ENCODE measurements at regions not wholly inside any gene's neighbourhood (a gene's known extent, or its start where the extent isn't known, plus 50 kb on each side); places are given as distances from the start of the nearest gene placed in this dataset.
A peak's percentile ranks its signal among the peaks of the same experiment; 100 is the strongest.

- no peak overlapping the region for H3K27ac ChIP-seq
- DNase-seq (ENCODE audit: low spot score), result no peak
- ChIA-PET CTCF (no interaction called here), POLR2A (ENCODE audit: low non-redundant PET) (no interaction called here)
- TF ChIP-seq, protein P1, sequence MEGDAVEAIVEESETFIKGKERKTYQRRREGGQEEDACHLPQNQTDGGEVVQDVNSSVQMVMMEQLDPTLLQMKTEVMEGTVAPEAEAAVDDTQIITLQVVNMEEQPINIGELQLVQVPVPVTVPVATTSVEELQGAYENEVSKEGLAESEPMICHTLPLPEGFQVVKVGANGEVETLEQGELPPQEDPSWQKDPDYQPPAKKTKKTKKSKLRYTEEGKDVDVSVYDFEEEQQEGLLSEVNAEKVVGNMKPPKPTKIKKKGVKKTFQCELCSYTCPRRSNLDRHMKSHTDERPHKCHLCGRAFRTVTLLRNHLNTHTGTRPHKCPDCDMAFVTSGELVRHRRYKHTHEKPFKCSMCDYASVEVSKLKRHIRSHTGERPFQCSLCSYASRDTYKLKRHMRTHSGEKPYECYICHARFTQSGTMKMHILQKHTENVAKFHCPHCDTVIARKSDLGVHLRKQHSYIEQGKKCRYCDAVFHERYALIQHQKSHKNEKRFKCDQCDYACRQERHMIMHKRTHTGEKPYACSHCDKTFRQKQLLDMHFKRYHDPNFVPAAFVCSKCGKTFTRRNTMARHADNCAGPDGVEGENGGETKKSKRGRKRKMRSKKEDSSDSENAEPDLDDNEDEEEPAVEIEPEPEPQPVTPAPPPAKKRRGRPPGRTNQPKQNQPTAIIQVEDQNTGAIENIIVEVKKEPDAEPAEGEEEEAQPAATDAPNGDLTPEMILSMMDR (conservative IDR thresholded peaks at IDR 0.05; ENCODE audit: low read depth), result no peak
Observed at GRCh38 chr10:84805149-84805548, 476.8 kb downstream of the CCSER2 start.

DNA sequence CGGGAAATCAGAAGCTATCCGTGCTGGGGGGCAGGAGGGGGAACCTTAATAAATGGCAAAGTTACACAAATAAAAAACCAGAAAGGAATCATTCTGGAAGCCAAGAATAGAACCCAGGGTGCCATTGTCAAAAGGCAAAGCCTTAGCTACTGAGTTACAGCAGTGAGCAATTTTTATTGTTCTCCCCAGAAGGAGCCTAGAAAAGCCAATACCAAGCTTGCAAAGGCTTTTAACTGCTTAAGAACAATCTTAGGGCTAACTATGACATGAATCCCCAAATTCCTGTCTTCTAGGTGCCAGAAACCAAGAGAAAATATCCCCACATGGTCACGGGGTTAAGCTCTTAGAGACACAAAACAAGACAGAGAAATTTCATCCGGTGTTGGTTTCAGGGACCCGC lies 482.7 kb downstream of the CCSER2 start:
- DNase-seq (ENCODE audit: low spot score), result no peak
- TF ChIP-seq, protein P1 (conservative IDR thresholded peaks at IDR 0.05; ENCODE audit: low read depth), result no peak
- ChIA-PET CTCF (no interaction called here), POLR2A (ENCODE audit: low non-redundant PET) (no interaction called here)
- H3K27ac ChIP-seq, result no peak overlapping the region

DNA sequence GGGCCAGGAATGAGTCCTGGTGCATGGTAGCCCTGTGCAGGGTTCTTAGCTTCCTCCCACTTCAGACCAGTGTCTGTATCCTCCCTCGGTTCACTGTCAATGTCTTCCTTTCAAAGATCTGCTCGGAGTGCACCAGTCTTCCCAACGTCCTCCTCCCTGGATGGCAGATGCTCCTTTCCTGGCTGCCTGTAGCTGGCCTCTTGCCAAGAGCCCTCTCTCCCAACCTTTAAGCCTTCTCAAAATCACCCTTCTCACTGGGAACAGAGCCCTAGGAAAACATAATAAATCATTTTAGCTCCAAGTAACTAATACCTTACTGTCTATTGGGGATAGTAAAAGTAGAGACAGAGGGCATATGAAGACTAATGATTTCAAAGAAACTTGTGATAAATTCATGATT lies 490.6 kb downstream of the CCSER2 start:
- no peak overlapping the region for H3K27ac ChIP-seq
- CTCF ChIA-PET, result interaction anchor here (0.6 kb wide), 1 partner anchor 1271 kb away, joined by 3 read pairs; no protein-coding TSS in a partner anchor
- no peak for DNase-seq (ENCODE audit: low spot score)
- POLR2A ChIA-PET (ENCODE audit: low non-redundant PET), result no interaction called here
- TF ChIP-seq, protein P1 (conservative IDR thresholded peaks at IDR 0.05; ENCODE audit: low read depth), result no peak

DNA sequence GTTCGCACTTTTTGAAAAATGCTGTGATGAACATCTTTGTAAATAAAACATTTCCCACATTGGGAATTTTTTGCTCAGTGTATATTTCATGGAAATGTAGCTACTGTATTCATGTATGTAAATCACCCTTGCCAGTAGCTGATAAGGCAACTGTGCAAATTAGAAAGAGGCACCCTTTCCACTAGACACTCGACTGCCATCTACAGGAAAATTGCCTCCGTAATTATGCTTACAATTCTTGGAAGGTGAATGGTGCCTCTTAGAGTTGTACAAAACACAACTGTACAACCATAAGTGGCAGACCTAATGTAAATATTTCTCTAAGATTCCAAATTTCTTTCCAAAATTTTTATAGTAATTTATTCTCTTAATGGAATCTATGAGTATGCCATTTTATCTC lies 491.7 kb downstream of the CCSER2 start:
- no peak overlapping the region for H3K27ac ChIP-seq
- no peak for DNase-seq (ENCODE audit: low spot score)
- TF ChIP-seq, protein P1 (conservative IDR thresholded peaks at IDR 0.05; ENCODE audit: low read depth), result 0 out of 2 replicates have a peak, but pooled peaks have one; percentile 8
- POLR2A ChIA-PET (ENCODE audit: low non-redundant PET), result no interaction called here
- CTCF ChIA-PET, result interaction anchor here (0.9 to 1.8 kb wide), 2 partner anchors 207 to 280 kb away, joined by 4 to 5 read pairs; no protein-coding TSS in a partner anchor

DNA sequence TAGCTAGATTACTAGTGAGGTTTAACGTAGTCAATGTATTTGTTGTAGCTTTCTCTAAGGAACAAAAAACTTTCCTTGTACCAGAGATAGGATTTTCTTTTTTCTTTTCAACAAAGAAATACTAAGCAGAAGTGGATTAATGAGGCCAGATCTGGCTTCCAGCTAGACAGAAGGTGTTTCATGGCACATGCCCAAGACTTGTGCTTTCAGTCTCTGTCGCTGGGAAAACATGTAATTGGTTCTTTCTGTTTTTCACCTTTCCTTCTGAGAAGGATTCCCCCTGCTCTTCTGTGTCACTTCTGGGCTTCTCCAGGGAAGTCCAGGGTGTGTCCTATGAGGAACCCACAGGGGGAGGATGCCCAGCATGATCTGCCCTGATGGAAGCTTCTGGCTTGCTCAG lies 492.2 kb downstream of the CCSER2 start:
- H3K27ac ChIP-seq, result peak overlapping the region; percentile 29; the same call in 1 of the 2 replicates
- TF ChIP-seq, protein P1 (conservative IDR thresholded peaks at IDR 0.05; ENCODE audit: low read depth), result no peak
- CTCF ChIA-PET, result interaction anchor here (0.6 to 1.8 kb wide), 3 partner anchors 280 to 721 kb away, joined by 3 to 5 read pairs (median 3); no protein-coding TSS in a partner anchor
- DNase-seq (ENCODE audit: low spot score), result no peak
- POLR2A ChIA-PET (ENCODE audit: low non-redundant PET), result no interaction called here

DNA sequence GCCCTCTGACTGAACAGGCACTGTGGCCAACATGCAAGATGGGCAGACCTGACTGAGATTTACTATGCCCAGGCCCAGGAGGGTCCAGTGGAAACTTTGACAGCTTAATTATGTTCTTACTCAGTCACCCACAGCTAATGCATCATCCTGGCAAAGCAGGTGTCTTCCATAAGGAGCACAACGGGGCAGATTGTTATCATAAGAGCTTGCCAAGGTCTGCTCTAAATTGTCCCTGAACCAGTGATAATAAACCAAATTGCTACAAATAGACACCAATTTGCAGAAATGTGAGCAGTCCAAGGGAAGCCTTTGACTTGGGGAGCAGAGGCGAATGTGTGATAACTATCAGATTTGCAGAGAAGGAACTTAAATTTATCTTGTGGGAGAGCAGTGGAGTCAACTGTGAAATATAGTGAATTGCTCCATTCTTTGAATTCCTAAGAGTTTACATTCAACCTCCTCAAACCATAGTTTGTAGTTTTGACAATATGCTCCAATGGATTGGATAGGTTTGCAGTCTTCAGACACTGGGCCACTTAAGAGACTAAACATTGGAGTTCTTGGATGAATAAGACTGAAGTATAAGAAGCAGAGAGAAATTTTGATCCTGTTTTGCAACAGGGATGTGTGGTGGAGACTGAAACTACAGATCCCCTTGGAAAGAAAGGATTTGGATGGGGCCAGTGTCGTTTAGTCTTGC lies 494.7 kb downstream of the CCSER2 start:
- no peak overlapping the region for H3K27ac ChIP-seq
- CTCF ChIA-PET, result no interaction called here
- no peak for DNase-seq (ENCODE audit: low spot score)
- POLR2A ChIA-PET (ENCODE audit: low non-redundant PET), result no interaction called here
- TF ChIP-seq, protein P1 (conservative IDR thresholded peaks at IDR 0.05; ENCODE audit: low read depth), result no peak
